Right ventricle myocardium inferior (tissue), 1 donor: ENCODE measurements at regions not wholly inside any gene's neighbourhood (a gene's known extent, or its start where the extent isn't known, plus 50 kb on each side); places are given as distances from the start of the nearest gene placed in this dataset.
A peak's percentile ranks its signal among the peaks of the same experiment; 100 is the strongest.
"Not testable (repeated sequence)": the region's sequence is repeated elsewhere in the genome, so short reads cannot be mapped to it uniquely, and the experiment has no call there.

ENCODE experiments used
- ATAC-seq: fragments of 200-7000 bp; cut with Tn5 transposase; one replicate; pipeline ENCODE4 v1.9.1; 2020; ENCODE audit warnings: mild to moderate bottlenecking, moderate library complexity
- DNase-seq: peaks from one replicate; pipeline ENCODE4 v3.0.0; 2021; ENCODE audit errors: missing footprints
- intact Hi-C: fragments of 100-400 bp; cut with DNase I; formaldehyde crosslinking; loops from one replicate; pipeline ENCODE4 v1.11.0; 2022
- donor health status: DM: no; HTN: yes; CAD: no; lungs with severe emphysema.

- ATAC-seq = peak; percentile 52
- DNase-seq = peak; percentile 76
- intact Hi-C loops = loop anchor here (1.0 to 5.0 kb wide), 5 partner anchors 22 to 220 kb away; partner anchors contain the start of gene KLF13
Measured at GRCh38 chr15:31214864-31215489, 111.7 kb upstream of the KLF13 start.

DNA sequence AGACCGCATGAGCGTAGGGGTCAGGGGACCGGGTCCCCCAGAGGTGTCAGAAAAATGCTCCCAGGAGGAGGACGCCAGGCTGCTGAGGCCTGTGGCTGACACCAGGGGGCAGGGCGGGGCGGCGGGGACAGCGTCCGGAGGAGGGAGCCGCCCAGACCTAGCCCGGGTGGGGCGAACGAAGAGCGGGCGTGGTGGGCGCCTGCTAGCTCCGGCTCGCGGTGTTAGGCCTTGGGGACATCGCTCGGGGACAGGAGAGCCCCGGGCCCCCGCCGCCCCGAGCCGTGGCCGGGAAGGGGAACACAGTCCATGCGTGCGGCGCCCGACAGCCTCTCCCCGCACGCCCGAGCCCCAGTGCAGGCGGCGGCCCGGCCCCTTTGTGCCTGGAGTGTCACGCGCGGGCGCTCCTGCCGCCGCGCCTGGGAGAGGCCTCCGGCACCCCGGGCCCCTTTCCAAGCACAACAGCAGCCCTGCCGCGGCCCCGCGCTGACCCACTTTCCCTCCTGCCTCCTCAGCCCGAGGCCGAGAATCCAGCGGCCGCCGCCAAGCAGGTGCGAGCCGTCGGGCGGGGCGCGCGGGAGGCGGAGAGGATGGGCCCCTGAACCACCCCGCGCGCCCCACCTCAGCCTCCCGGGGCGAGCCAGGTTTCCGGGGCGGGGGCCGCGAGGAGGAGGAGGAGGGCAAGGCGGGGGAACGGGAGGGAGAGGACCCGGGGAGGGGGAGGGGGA lies 111.0 kb upstream of the KLF13 start:
- peak; percentile 87 for ATAC-seq
- intact Hi-C loops = loop anchor here (1.0 to 5.0 kb wide), 5 partner anchors 21 to 219 kb away; partner anchors contain the start of gene KLF13

GRCh38 chr15:31216215-31216911 lies 110.3 kb upstream of the KLF13 start:
- intact Hi-C loops = loop anchor here (5.0 kb wide), 2 partner anchors 46 to 181 kb away; no protein-coding TSS in a partner anchor
- ATAC-seq (peak; percentile 84), DNase-seq (peak; percentile 97)

More for the DNA sequence above, 111.0 kb upstream of the KLF13 start:
- DNase-seq = peak; percentile 94

DNA sequence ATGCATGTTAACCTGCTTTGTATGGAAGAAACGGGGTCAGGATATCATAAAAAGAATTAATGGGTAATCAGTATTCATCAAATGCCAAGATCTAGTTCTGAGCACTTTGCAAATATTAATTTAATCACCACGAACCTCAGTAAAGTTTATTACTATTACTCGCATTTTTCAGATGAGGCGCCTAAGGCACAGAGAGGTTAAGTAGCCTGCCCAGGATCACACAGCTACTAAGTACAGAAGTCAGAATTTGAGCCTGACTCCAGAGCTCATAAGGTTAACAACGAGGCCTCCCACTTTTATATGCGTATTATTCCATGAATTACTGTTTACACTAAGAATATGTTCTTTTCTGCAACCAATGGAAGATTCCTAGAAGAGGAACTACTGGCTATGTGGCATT lies 109.6 kb upstream of the KLF13 start:
- intact Hi-C loops = loop anchor here (5.0 kb wide), 2 partner anchors 45 to 180 kb away; no protein-coding TSS in a partner anchor
- ATAC-seq (no peak), DNase-seq (no peak)

- ATAC-seq = no peak
- intact Hi-C loops = loop anchor here (5.0 kb wide), 2 partner anchors 45 to 180 kb away; no protein-coding TSS in a partner anchor
- DNase-seq = no peak
Measured at GRCh38 chr15:31217566-31218270, 108.9 kb upstream of the KLF13 start.

GRCh38 chr15:31219221-31219620 lies 107.4 kb upstream of the KLF13 start:
- intact Hi-C loops = loop anchor here (5.0 kb wide), 2 partner anchors 43 to 178 kb away; no protein-coding TSS in a partner anchor
- DNase-seq (no peak), ATAC-seq (no peak)

DNA sequence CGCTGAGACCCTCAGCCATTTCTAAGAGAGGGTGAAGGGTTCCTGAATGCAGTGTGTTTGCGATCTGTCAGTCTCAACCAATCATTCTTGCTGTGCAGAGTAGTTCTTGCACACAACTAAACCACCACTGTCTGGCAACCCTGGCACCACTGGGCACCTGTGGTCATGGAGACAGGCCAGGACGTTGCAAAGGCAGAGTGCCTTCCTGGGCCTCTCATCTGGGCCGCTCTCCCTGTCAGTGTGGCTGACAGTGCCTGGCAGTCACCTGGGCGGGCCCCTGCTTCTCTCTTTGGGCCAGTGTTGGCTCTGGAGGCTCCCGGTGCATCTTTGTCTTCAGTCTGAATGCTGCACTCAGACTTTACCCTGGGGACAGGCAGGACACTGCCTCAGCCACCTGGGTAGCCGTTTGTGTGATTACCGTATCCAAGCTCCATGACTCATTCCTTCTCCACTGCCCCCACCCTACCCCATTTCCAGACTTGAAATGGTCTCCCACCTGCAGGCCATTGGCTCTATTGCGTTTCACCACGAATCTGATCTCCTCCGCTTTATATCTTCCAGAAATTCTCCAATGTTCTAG lies 104.6 kb upstream of the KLF13 start:
- ATAC-seq (no peak), DNase-seq (no peak)
- intact Hi-C loops = no loop called here

DNA sequence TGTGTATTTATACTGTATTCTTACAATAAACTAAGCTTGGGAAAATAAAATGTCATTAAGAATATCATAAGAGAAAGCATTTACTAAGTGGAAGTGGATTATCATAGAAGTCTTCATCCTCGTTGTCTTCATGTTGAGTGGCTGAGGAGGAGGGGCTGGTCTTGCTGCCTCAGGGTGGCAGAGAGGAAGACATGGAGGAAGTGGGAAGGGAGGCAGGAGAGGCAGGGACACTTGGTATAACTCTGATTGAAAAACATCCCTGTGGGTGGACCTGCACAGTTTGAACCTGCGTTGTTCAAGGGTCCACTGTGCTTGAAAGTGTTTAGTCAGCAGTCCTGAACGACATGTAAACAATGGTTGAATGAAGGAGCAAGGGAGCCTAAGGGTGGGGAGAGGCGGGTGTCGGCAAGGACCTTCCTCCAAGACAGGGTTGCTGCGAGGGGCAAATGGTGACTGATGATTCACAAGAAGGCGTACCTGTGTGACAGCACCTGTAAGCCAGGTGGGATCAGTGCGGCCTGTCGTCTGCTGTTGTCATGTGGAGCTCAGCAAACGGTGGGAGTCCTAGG lies 103.8 kb upstream of the KLF13 start:
- ATAC-seq (no peak), DNase-seq (no peak)
- intact Hi-C loops = no loop called here

- ATAC-seq = peak; percentile 25
- intact Hi-C loops = no loop called here
- no peak for DNase-seq
Measured at GRCh38 chr15:31223478-31224350, 102.9 kb upstream of the KLF13 start.

- ATAC-seq, DNase-seq, intact Hi-C loops: not testable (repeated sequence)
Measured at GRCh38 chr15:31224661-31225060, 102.0 kb upstream of the KLF13 start.

DNA sequence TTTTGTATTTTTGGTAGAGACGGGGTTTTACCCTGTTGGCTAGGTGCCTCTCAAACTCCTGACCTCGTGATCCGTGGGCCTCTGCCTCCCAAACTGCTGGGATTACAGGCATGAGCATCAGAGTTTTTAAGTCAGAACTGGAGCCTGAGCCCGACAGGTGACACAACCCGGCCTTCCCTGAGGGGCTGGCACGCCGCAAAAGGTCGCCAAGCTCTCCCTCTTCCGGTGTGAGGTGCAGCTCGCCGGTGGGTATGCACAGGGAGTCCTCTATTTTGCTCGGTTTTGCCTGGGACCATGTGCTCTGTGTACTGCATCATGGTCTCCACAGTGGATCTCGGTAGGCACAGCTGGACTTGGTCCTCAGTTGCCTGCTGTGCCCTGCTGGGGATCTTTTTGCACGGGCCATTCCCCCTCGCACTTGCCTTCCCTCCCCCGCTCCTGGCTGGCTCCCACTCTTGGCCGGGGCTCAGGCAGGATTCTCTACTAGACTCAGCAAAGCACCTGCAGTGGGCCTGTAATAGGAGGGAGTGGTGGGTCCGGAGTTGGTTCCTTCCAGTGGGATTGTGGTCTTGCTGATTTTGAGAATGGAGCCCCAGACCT lies 101.2 kb upstream of the KLF13 start:
- intact Hi-C loops = no loop called here
- no peak for DNase-seq
- no peak for ATAC-seq

DNA sequence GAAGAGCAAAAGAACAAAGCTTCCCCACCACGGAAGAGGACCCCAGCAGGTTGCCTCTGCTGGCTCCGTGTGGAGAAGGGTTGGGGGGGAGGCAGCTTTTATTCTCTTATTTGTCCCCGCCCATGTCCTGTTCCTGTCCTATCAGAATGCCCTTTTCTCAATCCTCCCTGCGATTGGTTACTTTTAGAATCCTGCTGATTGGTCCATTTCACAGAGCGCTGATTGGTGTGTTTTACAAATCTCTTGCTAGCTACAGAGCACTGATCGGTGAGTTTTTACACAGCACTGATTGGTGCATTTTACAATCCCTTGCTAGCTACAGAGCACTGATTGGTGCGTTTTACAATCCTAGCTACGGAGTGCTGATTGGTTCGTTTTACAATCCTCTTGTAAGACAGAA lies 100.6 kb upstream of the KLF13 start:
- no peak for ATAC-seq
- intact Hi-C loops = no loop called here
- DNase-seq = no peak

DNA sequence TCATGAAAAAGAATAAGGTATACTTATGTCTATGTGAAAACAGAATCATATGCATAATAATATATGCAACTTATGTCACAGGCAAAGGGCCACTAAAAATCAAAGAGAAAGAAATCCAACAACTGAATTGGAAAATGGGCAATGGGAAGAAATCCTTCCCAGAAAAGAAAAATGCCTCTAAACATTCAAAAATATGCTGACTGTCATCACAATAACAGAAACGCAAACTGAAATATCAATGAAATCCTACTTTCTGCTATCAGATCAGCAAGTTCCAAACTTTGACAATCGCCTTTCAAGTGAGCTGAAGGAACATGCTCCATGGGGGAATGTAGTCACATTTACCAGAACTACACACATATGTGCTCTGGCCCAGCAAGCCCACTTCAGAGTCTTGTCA lies 99.4 kb upstream of the KLF13 start:
- DNase-seq = no peak
- intact Hi-C loops = no loop called here
- no peak for ATAC-seq

GRCh38 chr15:31228011-31228484 lies 98.6 kb upstream of the KLF13 start:
- ATAC-seq = no peak
- DNase-seq = no peak
- intact Hi-C loops = no loop called here

DNA sequence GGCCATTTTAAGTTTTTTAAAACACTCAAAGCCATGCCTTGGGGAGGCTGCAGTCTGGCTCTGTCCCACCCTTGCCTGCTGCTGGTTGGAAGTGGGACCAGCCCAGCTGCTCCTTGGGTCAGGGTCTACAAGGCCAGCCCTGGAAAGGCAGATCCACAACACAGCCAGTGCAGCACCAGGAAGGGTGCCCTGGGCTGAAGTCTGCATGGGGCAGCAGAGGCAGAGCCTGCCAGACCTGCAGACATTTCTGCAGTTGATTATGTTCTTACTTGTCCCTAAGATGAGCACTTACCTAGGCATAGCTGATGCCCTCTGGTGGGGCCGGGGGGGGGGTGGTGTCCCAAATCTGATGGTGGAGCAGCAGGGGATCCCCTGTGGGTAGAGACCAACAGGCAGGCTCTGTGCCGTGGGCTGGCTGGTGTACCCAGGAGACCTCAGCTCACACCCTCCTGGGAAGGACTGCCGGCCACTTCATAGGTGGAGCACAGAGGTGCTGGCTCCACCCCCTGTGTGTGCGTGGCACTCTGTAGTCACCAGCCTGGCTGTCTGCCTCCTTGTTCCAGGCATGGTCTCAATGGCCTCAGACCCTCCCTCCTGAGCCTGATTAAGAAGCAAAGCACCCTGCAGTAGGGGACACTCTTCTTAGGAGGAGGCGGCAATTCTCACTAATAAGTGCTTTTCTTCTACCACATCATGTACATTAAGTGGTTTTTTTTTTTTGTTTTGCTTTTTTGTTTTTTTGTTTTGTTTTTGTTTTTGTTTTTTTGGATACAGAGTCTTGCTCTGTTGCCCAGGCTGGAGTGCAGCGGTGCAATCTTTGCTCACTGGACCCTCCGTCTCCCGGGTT lies 97.4 kb upstream of the KLF13 start:
- intact Hi-C loops = no loop called here
- ATAC-seq (peak; percentile 58), DNase-seq (no peak)
